GM23338 (cell line): ENCODE measurements at regions not wholly inside any gene's neighbourhood (a gene's known extent, or its start where the extent isn't known, plus 50 kb on each side); places are given as distances from the start of the nearest gene placed in this dataset.

Experiments used
- ATAC-seq: fragments of 200-7000 bp; cut with Tn5 transposase; 3 replicates; pipeline ENCODE4 v1.9.1; 2020
- DNase-seq: peaks from one replicate; pipeline ENCODE4 v3.0.0-alpha.2; 2015; ENCODE audit warnings: low spot score
- H2AFZ ChIP-seq: fragments of 200-600 bp; sonication (generic); 2 replicates; pipeline ENCODE4 v1.8.0; 2016; ENCODE audit warnings: antibody characterized with exemption, mild to moderate bottlenecking, moderate library complexity
- H3F3A ChIP-seq: fragments of 200-600 bp; sonication (generic); replicated peaks from 2 replicates; pipeline ENCODE4 v1.8.0; 2017; ENCODE audit warnings: antibody characterized with exemption, mixed run types, low read depth
- H3K27ac ChIP-seq: fragments of 200-600 bp; sonication (generic); 2 replicates; pipeline ENCODE4 v1.6.1; 2016; ENCODE audit warnings: low read depth
- H3K27me3 ChIP-seq: fragments of 200-600 bp; sonication (generic); 2 replicates; pipeline ENCODE4 v1.8.0; 2016; ENCODE audit warnings: mild to moderate bottlenecking, mixed run types, moderate library complexity; ENCODE audit not compliant: insufficient read depth
- H3K36me3 ChIP-seq: fragments of 200-600 bp; sonication (generic); 2 replicates; pipeline ENCODE4 v1.8.0; 2016; ENCODE audit warnings: mild to moderate bottlenecking; ENCODE audit not compliant: insufficient read depth
- H3K4me1 ChIP-seq: fragments of 200-600 bp; sonication (generic); 2 replicates; pipeline ENCODE4 v1.8.0; 2016; ENCODE audit warnings: mild to moderate bottlenecking, moderate library complexity; ENCODE audit not compliant: insufficient read depth
- H3K4me2 ChIP-seq: fragments of 200-600 bp; sonication (generic); 2 replicates; pipeline ENCODE4 v1.7.1; 2017; ENCODE audit warnings: mixed run types
- H3K4me3 ChIP-seq: fragments of 200-600 bp; sonication (generic); 2 replicates; pipeline ENCODE4 v1.6.1; 2016; ENCODE audit warnings: mixed run types
- H3K79me2 ChIP-seq: fragments of 200-600 bp; sonication (generic); replicated peaks from 2 replicates; pipeline ENCODE4 v1.8.0; 2017; ENCODE audit warnings: mild to moderate bottlenecking; ENCODE audit not compliant: insufficient read depth
- H3K9me2 ChIP-seq: fragments of 200-600 bp; sonication (generic); 2 replicates; pipeline ENCODE4 v1.8.0; 2017; ENCODE audit not compliant: insufficient read depth
- H4K20me1 ChIP-seq: fragments of 200-600 bp; sonication (generic); replicated peaks from 2 replicates; pipeline ENCODE4 v1.8.0; 2017; ENCODE audit warnings: mild to moderate bottlenecking; ENCODE audit not compliant: insufficient read depth
- H3K27ac Mint-ChIP-seq: 2 replicates; pipeline ENCODE4 v1.8.0; 2020; ENCODE audit warnings: inconsistent platforms, mild to moderate bottlenecking, moderate library complexity, mixed read lengths
- H3K27me3 Mint-ChIP-seq: 3 replicates; pipeline ENCODE4 v1.8.0; 2022; ENCODE audit warnings: low read depth, mild to moderate bottlenecking, moderate library complexity, mixed read lengths, inconsistent platforms; ENCODE audit not compliant: insufficient read depth, poor library complexity
- H3K36me3 Mint-ChIP-seq: 3 replicates; pipeline ENCODE4 v1.8.0; 2021; ENCODE audit warnings: low read depth, mild to moderate bottlenecking, inconsistent platforms, moderate library complexity, mixed read lengths
- H3K4me1 Mint-ChIP-seq: 3 replicates; pipeline ENCODE4 v1.8.0; 2020; ENCODE audit warnings: mild to moderate bottlenecking, inconsistent platforms, mixed read lengths
- H3K4me3 Mint-ChIP-seq: 3 replicates; pipeline ENCODE4 v1.8.0; 2021; ENCODE audit warnings: moderate library complexity, mild to moderate bottlenecking, inconsistent platforms, mixed read lengths
- H3K9me3 Mint-ChIP-seq: 3 replicates; pipeline ENCODE4 v1.8.0; 2020; ENCODE audit warnings: moderate library complexity, mild to moderate bottlenecking, inconsistent platforms, mixed read lengths
- CREB1 ChIP-seq: fragments of 250-450 bp; sonication (Bioruptor Pico); IDR thresholded peaks from 2 replicates; pipeline ENCODE4 v1.5.0; 2020; ENCODE audit warnings: low read depth, mild to moderate bottlenecking, moderate library complexity
- EZH2 ChIP-seq: fragments of 200-600 bp; sonication (generic); IDR thresholded peaks from one replicate; pipeline ENCODE4 v1.8.0; 2017; ENCODE audit warnings: antibody characterized with exemption, mild to moderate bottlenecking, low read depth; ENCODE audit not compliant: unreplicated experiment
- EZH2phosphoT487 ChIP-seq: fragments of 200-600 bp; sonication (generic); IDR thresholded peaks from one replicate; pipeline ENCODE4 v1.8.1; 2018; ENCODE audit warnings: antibody characterized with exemption; ENCODE audit not compliant: unreplicated experiment
- JUNB ChIP-seq: IDR thresholded peaks from one replicate; pipeline ENCODE4 v1.6.1; 2016; ENCODE audit warnings: antibody characterized with exemption; ENCODE audit not compliant: unreplicated experiment
- NANOG ChIP-seq: IDR thresholded peaks from 2 replicates; pipeline ENCODE4 v1.6.1; 2016; ENCODE audit warnings: antibody characterized with exemption, borderline replicate concordance
- POLR2AphosphoS5 ChIP-seq: IDR thresholded peaks from 2 replicates; pipeline ENCODE4 v1.6.1; 2016; ENCODE audit warnings: antibody characterized with exemption, low read depth
- STAT1 ChIP-seq: IDR thresholded peaks from one replicate; pipeline ENCODE4 v1.6.1; 2016; ENCODE audit warnings: antibody characterized with exemption; ENCODE audit not compliant: unreplicated experiment
- ZNF114 ChIP-seq: fragments of 250-450 bp; sonication (Bioruptor Pico); IDR thresholded peaks from 2 replicates; pipeline ENCODE4 v1.5.0; 2020; ENCODE audit warnings: mild to moderate bottlenecking, moderate library complexity
- ZNF331 ChIP-seq: fragments of 250-450 bp; sonication (Bioruptor Pico); IDR thresholded peaks from 2 replicates; pipeline ENCODE4 v1.5.0; 2020; ENCODE audit warnings: low read depth, mild to moderate bottlenecking, moderate library complexity
- TF ChIP-seq, protein P1 (sequence below): fragments of 250-450 bp; sonication (Bioruptor Pico); IDR thresholded peaks from 2 replicates; pipeline ENCODE4 v1.5.0; 2020; ENCODE audit warnings: mild to moderate bottlenecking, moderate library complexity
- TF ChIP-seq, protein P2 (sequence below), 2 experiments: fragments of 200-600 bp in 1 of 2; sonication (generic) in 1 of 2; conservative IDR thresholded peaks; 2 replicates each; pipeline versions ENCODE4 v1.5.1 to v1.6.1; 2016 to 2017; ENCODE audit warnings: antibody characterized with exemption in 2 of 2, low read depth in 2 of 2, mild to moderate bottlenecking in 2 of 2, moderate library complexity in 1 of 2
- TF ChIP-seq, protein P3 (sequence below): IDR thresholded peaks from one replicate; pipeline ENCODE4 v1.6.1; 2018; ENCODE audit warnings: antibody characterized with exemption; ENCODE audit not compliant: unreplicated experiment
- TF ChIP-seq, protein P4 (sequence below): IDR thresholded peaks from 2 replicates; pipeline ENCODE4 v1.6.1; 2016; ENCODE audit warnings: antibody characterized with exemption

DNA sequence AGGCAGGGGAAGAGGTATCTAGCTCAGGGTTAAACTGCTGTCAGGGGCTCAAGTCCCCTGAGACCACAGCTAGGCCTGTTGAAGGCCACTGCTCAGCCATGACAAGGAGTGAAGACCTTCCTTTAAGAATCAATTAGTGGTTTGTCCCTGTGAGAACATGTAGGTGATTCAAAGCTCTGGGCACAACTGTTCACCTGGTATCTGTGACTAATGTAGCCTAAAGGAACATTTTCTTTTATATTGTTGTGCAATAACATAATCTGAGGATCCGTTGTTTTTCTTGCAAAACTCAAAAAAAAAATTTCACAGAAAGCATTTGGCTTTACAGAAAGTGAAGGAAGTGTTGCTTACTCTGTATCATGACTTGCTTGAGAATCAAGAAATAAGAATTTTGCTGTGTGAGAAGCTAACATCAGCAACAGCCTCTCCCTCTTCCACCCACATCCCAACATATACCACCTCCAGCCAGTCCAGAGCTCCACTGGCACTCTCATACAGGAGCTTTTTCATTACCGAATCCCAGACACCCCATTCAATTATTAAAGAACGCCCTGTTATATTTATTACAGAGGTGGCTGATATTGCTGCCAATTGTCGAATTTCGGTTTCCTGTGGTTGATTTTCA, 807.0 kb downstream of the TLE4 start:
- H3K27ac ChIP-seq = no peak overlapping the region
- H3K9me2 ChIP-seq = no peaks in the 10 kb centered on the region
- TF ChIP-seq, protein P1, sequence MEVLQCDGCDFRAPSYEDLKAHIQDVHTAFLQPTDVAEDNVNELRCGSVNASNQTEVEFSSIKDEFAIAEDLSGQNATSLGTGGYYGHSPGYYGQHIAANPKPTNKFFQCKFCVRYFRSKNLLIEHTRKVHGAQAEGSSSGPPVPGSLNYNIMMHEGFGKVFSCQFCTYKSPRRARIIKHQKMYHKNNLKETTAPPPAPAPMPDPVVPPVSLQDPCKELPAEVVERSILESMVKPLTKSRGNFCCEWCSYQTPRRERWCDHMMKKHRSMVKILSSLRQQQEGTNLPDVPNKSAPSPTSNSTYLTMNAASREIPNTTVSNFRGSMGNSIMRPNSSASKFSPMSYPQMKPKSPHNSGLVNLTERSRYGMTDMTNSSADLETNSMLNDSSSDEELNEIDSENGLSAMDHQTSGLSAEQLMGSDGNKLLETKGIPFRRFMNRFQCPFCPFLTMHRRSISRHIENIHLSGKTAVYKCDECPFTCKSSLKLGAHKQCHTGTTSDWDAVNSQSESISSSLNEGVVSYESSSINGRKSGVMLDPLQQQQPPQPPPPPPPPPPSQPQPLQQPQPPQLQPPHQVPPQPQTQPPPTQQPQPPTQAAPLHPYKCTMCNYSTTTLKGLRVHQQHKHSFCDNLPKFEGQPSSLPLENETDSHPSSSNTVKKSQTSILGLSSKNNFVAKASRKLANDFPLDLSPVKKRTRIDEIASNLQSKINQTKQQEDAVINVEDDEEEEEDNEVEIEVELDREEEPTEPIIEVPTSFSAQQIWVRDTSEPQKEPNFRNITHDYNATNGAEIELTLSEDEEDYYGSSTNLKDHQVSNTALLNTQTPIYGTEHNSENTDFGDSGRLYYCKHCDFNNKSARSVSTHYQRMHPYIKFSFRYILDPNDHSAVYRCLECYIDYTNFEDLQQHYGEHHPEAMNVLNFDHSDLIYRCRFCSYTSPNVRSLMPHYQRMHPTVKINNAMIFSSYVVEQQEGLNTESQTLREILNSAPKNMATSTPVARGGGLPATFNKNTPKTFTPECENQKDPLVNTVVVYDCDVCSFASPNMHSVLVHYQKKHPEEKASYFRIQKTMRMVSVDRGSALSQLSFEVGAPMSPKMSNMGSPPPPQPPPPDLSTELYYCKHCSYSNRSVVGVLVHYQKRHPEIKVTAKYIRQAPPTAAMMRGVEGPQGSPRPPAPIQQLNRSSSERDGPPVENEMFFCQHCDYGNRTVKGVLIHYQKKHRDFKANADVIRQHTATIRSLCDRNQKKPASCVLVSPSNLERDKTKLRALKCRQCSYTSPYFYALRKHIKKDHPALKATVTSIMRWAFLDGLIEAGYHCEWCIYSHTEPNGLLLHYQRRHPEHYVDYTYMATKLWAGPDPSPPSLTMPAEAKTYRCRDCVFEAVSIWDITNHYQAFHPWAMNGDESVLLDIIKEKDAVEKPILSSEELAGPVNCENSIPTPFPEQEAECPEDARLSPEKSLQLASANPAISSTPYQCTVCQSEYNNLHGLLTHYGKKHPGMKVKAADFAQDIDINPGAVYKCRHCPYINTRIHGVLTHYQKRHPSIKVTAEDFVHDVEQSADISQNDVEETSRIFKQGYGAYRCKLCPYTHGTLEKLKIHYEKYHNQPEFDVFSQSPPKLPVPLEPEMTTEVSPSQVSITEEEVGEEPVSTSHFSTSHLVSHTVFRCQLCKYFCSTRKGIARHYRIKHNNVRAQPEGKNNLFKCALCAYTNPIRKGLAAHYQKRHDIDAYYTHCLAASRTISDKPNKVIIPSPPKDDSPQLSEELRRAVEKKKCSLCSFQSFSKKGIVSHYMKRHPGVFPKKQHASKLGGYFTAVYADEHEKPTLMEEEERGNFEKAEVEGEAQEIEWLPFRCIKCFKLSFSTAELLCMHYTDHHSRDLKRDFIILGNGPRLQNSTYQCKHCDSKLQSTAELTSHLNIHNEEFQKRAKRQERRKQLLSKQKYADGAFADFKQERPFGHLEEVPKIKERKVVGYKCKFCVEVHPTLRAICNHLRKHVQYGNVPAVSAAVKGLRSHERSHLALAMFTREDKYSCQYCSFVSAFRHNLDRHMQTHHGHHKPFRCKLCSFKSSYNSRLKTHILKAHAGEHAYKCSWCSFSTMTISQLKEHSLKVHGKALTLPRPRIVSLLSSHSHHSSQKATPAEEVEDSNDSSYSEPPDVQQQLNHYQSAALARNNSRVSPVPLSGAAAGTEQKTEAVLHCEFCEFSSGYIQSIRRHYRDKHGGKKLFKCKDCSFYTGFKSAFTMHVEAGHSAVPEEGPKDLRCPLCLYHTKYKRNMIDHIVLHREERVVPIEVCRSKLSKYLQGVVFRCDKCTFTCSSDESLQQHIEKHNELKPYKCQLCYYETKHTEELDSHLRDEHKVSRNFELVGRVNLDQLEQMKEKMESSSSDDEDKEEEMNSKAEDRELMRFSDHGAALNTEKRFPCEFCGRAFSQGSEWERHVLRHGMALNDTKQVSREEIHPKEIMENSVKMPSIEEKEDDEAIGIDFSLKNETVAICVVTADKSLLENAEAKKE (CRISPR knock-in tag) = no peak
- TF ChIP-seq, protein P2, sequence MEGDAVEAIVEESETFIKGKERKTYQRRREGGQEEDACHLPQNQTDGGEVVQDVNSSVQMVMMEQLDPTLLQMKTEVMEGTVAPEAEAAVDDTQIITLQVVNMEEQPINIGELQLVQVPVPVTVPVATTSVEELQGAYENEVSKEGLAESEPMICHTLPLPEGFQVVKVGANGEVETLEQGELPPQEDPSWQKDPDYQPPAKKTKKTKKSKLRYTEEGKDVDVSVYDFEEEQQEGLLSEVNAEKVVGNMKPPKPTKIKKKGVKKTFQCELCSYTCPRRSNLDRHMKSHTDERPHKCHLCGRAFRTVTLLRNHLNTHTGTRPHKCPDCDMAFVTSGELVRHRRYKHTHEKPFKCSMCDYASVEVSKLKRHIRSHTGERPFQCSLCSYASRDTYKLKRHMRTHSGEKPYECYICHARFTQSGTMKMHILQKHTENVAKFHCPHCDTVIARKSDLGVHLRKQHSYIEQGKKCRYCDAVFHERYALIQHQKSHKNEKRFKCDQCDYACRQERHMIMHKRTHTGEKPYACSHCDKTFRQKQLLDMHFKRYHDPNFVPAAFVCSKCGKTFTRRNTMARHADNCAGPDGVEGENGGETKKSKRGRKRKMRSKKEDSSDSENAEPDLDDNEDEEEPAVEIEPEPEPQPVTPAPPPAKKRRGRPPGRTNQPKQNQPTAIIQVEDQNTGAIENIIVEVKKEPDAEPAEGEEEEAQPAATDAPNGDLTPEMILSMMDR (conservative IDR thresholded peaks at IDR 0.05; ENCODE audit: low read depth in 2 of 2) = no peak
- TF ChIP-seq POLR2AphosphoS5 (no peak), EZH2phosphoT487 (no peak), STAT1 (no peak), EZH2 (no peak), CREB1 (CRISPR knock-in tag) (no peak), ZNF114 (CRISPR knock-in tag) (no peak), NANOG (no peak), ZNF331 (CRISPR knock-in tag) (no peak), JUNB (no peak)
- TF ChIP-seq, protein P3, sequence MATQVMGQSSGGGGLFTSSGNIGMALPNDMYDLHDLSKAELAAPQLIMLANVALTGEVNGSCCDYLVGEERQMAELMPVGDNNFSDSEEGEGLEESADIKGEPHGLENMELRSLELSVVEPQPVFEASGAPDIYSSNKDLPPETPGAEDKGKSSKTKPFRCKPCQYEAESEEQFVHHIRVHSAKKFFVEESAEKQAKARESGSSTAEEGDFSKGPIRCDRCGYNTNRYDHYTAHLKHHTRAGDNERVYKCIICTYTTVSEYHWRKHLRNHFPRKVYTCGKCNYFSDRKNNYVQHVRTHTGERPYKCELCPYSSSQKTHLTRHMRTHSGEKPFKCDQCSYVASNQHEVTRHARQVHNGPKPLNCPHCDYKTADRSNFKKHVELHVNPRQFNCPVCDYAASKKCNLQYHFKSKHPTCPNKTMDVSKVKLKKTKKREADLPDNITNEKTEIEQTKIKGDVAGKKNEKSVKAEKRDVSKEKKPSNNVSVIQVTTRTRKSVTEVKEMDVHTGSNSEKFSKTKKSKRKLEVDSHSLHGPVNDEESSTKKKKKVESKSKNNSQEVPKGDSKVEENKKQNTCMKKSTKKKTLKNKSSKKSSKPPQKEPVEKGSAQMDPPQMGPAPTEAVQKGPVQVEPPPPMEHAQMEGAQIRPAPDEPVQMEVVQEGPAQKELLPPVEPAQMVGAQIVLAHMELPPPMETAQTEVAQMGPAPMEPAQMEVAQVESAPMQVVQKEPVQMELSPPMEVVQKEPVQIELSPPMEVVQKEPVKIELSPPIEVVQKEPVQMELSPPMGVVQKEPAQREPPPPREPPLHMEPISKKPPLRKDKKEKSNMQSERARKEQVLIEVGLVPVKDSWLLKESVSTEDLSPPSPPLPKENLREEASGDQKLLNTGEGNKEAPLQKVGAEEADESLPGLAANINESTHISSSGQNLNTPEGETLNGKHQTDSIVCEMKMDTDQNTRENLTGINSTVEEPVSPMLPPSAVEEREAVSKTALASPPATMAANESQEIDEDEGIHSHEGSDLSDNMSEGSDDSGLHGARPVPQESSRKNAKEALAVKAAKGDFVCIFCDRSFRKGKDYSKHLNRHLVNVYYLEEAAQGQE = no peak
- TF ChIP-seq, protein P4, sequence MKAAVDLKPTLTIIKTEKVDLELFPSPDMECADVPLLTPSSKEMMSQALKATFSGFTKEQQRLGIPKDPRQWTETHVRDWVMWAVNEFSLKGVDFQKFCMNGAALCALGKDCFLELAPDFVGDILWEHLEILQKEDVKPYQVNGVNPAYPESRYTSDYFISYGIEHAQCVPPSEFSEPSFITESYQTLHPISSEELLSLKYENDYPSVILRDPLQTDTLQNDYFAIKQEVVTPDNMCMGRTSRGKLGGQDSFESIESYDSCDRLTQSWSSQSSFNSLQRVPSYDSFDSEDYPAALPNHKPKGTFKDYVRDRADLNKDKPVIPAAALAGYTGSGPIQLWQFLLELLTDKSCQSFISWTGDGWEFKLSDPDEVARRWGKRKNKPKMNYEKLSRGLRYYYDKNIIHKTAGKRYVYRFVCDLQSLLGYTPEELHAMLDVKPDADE = no peak
- no peaks in the 10 kb centered on the region for H4K20me1 ChIP-seq
- Mint-ChIP-seq H3K4me3 (no peak overlapping the region), H3K9me3 (no peaks in the 10 kb centered on the region), H3K27me3 (no peaks in the 10 kb centered on the region), H3K36me3 (no peaks in the 10 kb centered on the region), H3K4me1 (peaks cover 23% of the 10 kb centered on the region), H3K27ac (peak overlapping the region; percentile 49)
- no peak overlapping the region for H2AFZ ChIP-seq
- no peaks in the 10 kb centered on the region for H3K79me2 ChIP-seq
- no peak overlapping the region for H3K4me2 ChIP-seq
- H3K4me3 ChIP-seq = no peak overlapping the region
- ATAC-seq (no peak), DNase-seq (no peak)
- H3K27me3 ChIP-seq = no peaks in the 10 kb centered on the region
- H3K4me1 ChIP-seq = peaks cover 21% of the 10 kb centered on the region
- no peaks in the 10 kb centered on the region for H3F3A ChIP-seq
- no peaks in the 10 kb centered on the region for H3K36me3 ChIP-seq
